ENCODE measurements at regions not wholly inside any gene's neighbourhood (a gene's known extent, or its start where the extent isn't known, plus 50 kb on each side); places are given as distances from the start of the nearest gene placed in this dataset.

GRCh38 chr18:75158465-75159237 is 50.3 kb downstream of the PTGR3 start:
- DNase-seq (ENCODE audit: low read depth) = no peak
- in situ Hi-C loops (cut with HindIII; ENCODE audit: low pct_unique_long_range_greater_than_20kb, low sequenced_read_pairs) = no loop called here

- in situ Hi-C loops (cut with HindIII; ENCODE audit: low pct_unique_long_range_greater_than_20kb, low sequenced_read_pairs) = no loop called here
- no peak for DNase-seq (ENCODE audit: low read depth)
These were observed 51.1 kb downstream of the PTGR3 start for GRCh38 chr18:75157851-75158250.

GRCh38 chr18:75157381-75157780 is 51.6 kb downstream of the PTGR3 start:
- DNase-seq (ENCODE audit: low read depth) = no peak
- in situ Hi-C loops (cut with HindIII; ENCODE audit: low pct_unique_long_range_greater_than_20kb, low sequenced_read_pairs) = no loop called here

- in situ Hi-C loops (cut with HindIII; ENCODE audit: low pct_unique_long_range_greater_than_20kb, low sequenced_read_pairs) = no loop called here
These were observed 52.1 kb downstream of the PTGR3 start for GRCh38 chr18:75156831-75157230.

DNA sequence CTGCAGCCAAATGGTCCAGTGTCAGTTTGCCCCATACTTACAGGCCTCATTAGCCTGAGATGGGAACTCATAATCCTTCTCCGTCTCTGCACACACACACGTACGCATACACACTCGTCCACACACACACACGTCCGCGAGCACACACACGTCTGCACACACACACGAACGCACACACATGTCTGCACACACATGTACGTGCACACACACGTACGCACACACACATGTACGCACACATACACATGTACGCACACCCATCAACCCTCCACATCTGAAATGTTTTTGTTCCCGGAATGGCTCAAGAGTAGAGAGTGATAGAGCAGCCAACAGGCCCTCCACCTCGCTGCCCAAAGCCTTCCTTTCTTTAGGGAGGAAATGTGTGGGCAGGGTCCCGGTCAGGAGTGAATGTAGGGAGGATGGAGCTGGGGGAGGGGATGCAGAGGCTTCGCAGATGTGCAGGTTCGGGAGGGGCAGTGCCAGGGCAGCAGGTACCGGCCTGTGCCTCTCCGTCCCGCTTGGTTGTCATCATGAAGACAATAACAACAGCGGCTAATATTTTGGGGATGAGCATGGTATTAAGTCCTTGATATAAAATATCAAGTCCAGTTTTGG is 52.7 kb downstream of the PTGR3 start:
- in situ Hi-C loops (cut with HindIII; ENCODE audit: low pct_unique_long_range_greater_than_20kb, low sequenced_read_pairs) = no loop called here
- DNase-seq (ENCODE audit: low read depth) = no peak

More at GRCh38 chr18:75156831-75157230, 52.1 kb downstream of the PTGR3 start:
- no peak for DNase-seq (ENCODE audit: low read depth)

DNA sequence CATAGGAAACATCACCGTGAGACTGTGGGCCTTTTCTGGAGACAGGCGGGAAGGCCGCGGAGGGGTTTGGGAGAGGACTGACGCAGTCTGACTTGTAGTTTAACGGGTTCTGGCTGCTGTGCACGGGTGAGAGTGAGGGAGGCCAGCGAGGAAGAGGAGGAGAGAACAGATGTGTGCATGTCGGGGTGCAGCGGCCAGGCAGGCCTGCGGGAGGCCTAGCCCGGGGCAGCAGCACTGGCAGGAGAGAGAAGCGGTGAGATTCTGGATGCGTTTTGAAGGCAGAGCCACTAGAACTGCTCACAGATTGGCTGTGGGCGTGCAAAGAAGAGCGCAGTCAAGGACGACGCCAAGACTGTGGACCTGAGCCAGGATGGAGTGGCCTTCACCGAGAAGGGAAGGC is 53.9 kb downstream of the PTGR3 start:
- in situ Hi-C loops (cut with HindIII; ENCODE audit: low pct_unique_long_range_greater_than_20kb, low sequenced_read_pairs) = no loop called here
- no peak for DNase-seq (ENCODE audit: low read depth)

DNA sequence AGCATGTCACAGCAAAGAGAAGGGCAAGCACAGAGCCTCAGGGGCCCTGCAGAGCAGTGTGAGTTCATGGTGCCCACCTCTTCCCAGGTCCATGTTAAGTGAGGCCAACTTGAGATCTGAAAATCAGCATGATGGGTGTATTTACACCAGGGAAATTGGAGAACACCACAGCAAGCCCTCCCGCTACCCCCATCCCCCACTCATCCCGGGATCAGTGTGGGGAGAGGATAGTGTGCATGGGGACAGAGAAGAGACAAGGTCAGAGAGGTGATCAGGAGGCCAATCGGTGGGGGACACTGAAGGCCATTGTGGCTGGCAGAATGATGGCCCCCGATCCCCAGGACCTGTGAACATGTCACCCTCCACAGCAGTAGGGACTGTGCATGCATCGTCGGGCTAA is 54.7 kb downstream of the PTGR3 start:
- no peak for DNase-seq (ENCODE audit: low read depth)
- in situ Hi-C loops (cut with HindIII; ENCODE audit: low pct_unique_long_range_greater_than_20kb, low sequenced_read_pairs) = no loop called here

GRCh38 chr18:75143851-75144250 is 65.1 kb downstream of the PTGR3 start:
- no peak for DNase-seq (ENCODE audit: low read depth)
- in situ Hi-C loops (cut with HindIII; ENCODE audit: low pct_unique_long_range_greater_than_20kb, low sequenced_read_pairs) = no loop called here

DNA sequence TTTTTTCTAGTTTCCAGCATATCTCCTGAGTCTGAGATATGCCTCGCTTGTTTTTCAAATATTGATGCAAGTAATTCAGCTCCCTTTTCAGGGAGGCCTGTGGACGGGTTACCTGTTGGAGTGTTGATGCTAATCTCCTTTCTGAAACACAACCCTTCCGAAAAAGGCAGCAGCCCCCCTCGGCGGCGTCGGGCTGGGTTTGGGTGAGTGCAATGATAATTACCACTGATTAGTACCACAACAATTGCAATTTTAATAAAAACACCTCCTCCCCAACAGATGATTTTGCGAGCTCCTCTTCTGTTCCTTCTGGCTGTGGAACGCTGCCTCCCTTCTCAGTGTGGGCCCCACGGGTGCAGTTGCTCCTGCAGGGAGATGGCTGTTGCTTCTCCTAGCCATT is 66.3 kb downstream of the PTGR3 start:
- no peak for DNase-seq (ENCODE audit: low read depth)
- in situ Hi-C loops (cut with HindIII; ENCODE audit: low pct_unique_long_range_greater_than_20kb, low sequenced_read_pairs) = no loop called here

DNA sequence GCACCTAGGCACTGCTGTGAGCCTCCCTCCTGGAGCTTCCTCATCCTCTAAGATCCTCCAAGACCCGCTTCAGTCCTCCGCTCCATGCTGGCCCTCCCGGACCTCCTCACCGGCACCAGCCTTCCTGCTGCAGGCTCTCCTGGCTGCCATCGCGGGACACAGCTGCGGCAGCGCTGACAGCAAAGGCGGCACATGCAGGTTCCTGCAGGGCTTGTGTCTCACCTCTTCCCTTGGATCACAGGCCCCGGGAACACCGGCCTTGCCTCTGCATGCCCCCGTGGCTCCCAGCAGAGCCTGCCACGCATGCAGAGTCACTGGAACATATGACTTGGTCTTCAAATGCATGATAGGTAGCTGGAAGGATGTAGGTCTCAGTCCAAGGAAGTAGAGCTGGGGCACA is 67.2 kb downstream of the PTGR3 start:
- in situ Hi-C loops (cut with HindIII; ENCODE audit: low pct_unique_long_range_greater_than_20kb, low sequenced_read_pairs) = no loop called here

GRCh38 chr18:75141166-75141565 is 67.8 kb downstream of the PTGR3 start:
- in situ Hi-C loops (cut with HindIII; ENCODE audit: low pct_unique_long_range_greater_than_20kb, low sequenced_read_pairs) = no loop called here
- no peak for DNase-seq (ENCODE audit: low read depth)

More for the DNA sequence above, 67.2 kb downstream of the PTGR3 start:
- DNase-seq (ENCODE audit: low read depth) = no peak

DNA sequence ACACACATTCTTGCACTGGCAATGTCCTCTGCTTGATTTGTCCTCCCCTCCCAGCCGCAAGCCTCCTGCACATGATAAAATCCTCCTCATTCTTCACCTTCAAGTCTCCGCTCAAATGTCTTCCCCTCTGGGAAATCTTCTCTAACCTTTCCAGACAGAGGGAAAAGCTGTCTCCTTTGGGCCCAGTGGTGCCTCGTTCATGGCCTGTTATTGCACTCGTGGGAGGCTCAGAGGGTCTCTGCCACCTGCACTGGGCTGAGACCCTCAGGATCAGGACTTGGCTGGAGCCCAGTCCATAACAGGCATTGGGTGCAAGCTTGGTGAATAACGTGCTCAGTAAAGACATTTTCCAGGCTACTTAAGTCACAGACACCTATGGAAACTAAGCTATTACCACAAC is 68.6 kb downstream of the PTGR3 start:
- in situ Hi-C loops (cut with HindIII; ENCODE audit: low pct_unique_long_range_greater_than_20kb, low sequenced_read_pairs) = no loop called here
- DNase-seq (ENCODE audit: low read depth) = no peak

DNA sequence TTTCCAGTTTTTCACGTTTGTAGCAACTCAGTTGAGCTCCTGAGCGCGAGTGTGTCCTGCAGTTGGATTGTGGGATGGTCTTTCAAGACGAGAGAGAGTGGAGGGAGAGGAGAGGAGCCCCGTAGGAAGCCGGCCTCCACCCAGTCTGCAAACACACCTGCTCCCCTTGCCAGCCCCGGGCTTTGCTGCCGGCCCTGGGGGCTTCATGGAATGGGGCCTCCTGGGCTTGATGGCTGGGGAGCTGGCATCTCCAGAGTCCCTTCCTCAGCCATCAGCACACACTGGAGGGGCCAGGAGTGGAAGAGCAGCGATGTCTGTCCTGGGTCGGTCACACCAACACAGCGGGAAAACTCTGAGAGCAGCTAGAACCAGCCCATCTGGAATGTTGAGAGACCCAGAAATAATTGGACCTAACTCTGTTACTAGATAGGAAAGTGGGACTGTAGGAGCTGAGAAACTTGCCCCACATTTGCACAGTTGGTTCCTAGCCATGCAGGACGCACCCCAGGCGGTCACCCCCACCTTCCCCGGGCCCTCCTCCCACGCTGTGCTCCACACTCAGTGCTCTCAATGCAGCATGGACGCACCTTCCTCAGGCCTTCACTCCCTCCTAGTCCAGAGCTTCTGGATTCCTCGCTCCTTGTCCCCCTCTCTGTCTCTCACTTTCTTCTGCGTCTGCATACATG is 69.6 kb downstream of the PTGR3 start:
- DNase-seq (ENCODE audit: low read depth) = no peak
- in situ Hi-C loops (cut with HindIII; ENCODE audit: low pct_unique_long_range_greater_than_20kb, low sequenced_read_pairs) = no loop called here

DNA sequence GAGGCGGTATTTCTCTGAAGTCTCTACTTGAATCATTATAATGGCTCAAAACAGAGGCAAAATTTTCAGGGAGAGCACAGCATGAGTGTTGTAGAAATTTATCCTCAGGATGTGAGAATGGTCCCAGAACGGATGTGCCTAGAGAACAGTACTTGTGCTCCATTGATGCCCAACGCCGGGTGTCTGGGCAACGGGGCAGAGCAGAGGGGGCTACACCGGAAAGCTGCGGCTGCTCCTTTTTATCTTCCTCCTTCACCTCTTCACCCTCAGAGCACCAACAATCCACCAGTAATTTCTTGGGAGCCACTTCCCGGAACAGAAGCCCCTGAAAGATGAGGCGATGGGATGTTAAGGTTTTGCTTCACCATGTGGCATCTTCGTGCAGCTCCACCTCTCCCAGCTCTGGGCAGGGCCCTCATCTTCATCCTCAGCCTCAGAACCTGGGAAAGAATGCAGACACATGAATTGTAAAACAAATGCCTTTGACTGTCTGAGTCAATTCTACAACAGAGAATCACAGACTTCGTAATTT is 71.5 kb downstream of the PTGR3 start:
- in situ Hi-C loops (cut with HindIII; ENCODE audit: low pct_unique_long_range_greater_than_20kb, low sequenced_read_pairs) = no loop called here
- DNase-seq (ENCODE audit: low read depth) = no peak

- in situ Hi-C loops (cut with HindIII; ENCODE audit: low pct_unique_long_range_greater_than_20kb, low sequenced_read_pairs) = no loop called here
- DNase-seq (ENCODE audit: low read depth) = no peak
These were observed 73.7 kb downstream of the PTGR3 start for GRCh38 chr18:75135158-75135725.

DNA sequence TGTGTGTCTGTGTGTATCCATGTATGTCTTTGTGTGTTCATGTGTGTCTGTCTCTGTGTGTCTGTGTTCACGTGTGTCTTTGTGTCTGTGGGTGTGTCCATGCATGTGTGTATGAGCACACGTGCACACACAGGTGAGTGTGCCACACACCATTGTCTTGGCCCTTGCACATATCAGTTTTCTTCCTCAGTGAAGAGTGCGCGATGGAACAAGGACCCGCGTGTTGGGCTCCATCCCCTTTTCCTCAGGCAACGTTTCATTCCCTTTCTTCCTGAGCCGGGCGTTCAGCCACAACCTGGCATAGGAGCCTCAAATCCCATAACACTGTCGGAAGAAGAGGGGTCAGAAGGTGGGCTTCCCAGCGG is 74.3 kb downstream of the PTGR3 start:
- no peak for DNase-seq (ENCODE audit: low read depth)
- in situ Hi-C loops (cut with HindIII; ENCODE audit: low pct_unique_long_range_greater_than_20kb, low sequenced_read_pairs) = no loop called here

DNA sequence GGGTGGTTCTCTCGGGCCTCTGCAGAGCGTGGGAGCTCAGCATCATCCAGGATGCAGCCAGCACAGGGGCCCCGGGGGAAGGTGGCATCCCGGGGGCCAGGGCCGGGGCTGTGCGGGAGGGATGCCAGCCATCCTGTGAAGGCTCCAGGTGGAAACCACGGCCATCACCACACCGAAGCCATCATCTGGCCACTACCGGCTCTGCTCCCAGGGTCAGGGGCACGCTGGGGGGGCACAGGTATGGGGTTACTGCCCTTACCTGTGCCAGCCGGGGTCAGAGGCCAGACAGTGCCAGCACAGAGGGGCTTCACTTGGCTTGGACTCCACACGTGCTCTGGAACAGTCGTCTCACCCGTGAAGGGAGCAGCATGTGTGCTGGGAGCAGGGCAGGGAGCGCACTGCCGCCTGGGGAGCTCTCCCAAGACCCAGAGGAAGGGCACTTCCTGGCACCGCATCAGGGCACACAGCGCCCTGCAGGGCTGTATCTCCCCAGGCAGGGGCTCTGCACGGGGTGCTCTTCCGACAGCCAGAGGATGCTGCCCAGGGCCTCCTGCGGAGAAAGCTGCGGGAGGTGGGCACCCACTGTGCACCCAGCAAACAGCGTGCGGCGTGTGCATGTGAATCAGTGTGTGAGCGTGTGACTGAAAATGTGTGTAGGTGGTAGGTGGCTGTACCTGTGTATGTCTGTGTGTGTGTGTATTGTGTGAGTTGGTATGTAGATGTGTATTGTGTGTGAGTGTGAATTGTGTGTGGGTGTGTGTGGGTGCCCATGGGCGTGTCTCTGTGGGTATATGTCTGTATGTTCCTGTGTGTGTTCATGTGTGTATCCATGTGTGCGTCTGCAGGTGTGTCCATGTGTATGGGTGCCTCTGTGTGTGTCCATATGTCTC is 75.0 kb downstream of the PTGR3 start:
- in situ Hi-C loops (cut with HindIII; ENCODE audit: low pct_unique_long_range_greater_than_20kb, low sequenced_read_pairs) = no loop called here
- DNase-seq (ENCODE audit: low read depth) = no peak

DNA sequence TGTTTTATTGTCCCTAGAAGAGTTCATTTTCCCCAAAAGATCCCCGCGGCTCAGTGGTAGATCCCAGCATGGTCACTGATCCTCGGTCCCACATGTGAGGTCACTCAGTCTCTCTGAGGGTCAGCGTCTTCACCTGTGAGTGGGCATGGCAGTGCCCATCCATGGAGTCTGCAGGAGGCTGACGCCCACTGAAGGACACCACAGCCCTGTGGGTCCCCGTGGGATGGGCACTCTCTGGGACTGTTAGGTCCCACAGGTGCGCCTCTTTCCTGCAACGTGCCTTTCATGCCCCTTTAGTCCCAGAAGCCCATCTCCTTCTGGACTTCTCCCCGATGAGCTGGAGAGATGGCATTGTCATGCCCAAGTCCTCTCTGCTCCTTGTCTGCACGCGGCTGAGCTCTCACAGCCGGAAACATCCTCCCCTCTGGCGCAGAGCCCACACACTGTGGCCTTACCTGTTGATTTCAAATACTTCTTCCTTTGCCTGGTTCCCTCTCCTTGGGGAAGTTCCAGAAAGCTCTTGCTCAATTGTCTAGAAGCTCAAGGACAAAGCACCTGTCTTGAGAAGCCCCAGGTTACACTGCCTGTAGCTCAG is 75.9 kb downstream of the PTGR3 start:
- in situ Hi-C loops (cut with HindIII; ENCODE audit: low pct_unique_long_range_greater_than_20kb, low sequenced_read_pairs) = no loop called here
- DNase-seq (ENCODE audit: low read depth) = no peak
